ENCODE measurements at regions not wholly inside any gene's neighbourhood (a gene's known extent, or its start where the extent isn't known, plus 50 kb on each side); places are given as distances from the start of the nearest gene placed in this dataset.
"Not testable (repeated sequence)": the region's sequence is repeated elsewhere in the genome, so short reads cannot be mapped to it uniquely, and the experiment has no call there.

- DNase-seq (ENCODE audit: low read depth in 2 of 2), result no peak
Observed at GRCh38 chr10:107546284-107546683, 381.8 kb upstream of the SORCS1 start.

DNA sequence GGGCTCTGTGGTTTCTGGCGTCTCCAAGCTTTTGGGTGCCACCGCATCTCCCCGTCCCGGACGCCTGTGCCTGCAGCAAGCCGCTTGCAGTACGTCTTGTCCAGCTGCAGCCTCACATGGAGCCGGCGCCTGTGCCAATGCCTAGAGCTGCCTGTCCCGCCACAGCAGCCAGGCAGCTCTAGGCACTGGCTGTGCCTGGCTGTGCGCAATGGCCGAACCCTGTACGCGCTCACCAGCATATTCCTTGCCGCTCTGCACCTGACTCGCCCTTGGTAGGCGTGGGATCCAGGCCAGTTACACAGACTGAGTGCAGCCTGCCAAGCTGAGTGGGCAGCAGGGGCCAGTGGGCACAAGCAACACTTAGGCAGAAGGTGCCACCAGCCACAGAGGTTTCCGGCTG lies 381.2 kb upstream of the SORCS1 start:
- DNase-seq (ENCODE audit: low read depth in 2 of 2), result no peak

DNA sequence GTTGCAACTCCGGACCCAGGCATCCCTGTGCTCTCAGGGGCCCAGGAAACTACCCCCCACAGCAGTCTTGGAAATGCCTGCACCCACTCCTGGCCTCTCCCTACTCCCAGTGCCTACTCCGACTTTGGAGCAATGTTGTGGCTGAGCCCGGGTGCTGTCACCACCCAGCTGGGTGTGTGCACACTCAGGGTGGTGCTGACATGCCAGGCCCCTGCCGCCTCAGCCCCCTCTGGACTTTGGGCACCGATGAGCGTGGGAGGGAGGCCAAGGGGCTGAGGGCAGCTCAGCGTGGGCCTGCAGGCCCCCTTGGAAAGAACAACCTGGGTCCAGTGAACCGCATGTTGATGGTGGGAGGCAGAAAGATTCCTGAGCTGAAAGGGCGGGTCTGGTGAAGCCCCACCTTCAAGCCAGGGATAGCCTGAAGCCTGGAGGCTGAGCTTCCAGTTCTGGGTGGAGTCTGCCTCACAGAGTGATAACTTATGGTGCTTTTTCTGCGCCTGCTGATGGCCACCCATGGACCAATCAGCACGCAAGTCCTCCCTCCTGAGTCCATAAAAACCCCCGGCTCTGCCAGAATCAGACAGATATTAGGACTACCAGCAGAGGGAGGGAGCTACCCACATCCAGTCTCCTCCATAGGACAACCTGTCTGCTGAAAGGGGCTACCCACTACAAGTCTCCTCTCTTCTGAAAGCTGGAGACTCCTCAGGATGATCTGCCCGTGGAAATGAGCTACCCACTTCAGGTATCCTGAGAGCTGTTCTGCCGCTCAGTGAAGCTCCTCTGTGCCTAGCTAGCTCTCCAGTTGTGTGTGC lies 380.4 kb upstream of the SORCS1 start:
- no peak for DNase-seq (ENCODE audit: low read depth in 2 of 2)

DNA sequence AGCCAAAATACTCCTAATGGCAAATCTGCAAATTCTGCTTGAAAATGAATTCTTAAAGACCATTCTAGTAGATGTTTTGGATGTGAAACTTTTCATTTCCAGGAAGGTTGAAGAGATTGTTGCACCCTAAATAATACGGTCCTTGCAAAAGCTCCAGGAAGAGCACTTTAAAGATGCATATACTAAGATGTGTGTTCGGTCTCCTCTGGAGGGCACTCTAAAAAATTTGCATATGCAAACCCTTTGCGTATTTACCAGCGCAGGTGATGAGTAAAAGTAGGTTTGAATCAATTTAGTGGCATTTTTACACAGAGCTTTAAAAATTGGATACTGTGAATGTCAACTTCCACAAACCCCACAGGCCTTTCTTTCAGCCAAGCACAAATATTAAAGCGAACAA lies 378.1 kb upstream of the SORCS1 start:
- no peak for DNase-seq (ENCODE audit: low read depth in 2 of 2)

DNA sequence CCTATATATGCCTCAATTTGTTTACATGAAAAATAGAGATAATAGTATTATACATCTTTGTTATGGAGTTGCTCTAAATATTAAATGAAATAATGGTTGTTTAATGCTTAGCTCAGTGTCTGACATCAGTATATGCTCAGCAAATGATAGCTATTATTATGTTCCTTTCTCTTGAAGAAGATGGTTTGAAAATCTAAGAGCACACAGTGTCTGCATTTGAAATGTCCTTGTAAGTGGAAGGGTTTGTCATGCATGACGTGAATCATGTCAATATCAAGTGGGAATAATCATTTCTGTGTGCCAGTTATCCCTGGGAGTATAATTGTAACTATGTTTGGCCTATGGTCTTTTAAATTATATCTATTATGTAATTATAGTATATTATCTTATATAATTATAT lies 377.5 kb upstream of the SORCS1 start:
- DNase-seq (ENCODE audit: low read depth in 2 of 2), result no peak

DNA sequence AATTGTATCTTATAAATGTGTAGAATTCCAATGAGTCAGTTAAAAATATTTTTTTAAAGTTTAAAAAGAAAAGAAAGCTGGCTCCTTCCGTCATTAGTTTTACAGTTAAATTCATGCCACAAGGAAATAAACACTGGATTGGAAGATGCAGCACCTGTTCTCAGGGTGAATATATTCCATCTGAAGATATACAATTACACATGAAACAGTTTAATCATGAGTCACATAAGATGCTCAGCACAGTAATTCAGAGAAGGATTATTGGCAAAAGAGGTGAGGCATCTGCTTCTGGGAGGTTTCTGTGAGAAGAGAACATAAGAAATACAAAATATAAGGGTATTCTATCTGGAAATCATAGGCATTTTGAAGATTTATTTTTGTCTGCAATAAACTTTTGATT lies 376.5 kb upstream of the SORCS1 start:
- no peak for DNase-seq (ENCODE audit: low read depth in 2 of 2)

- no peak for DNase-seq (ENCODE audit: low read depth in 2 of 2)
Observed at GRCh38 chr10:107529350-107529749, 364.8 kb upstream of the SORCS1 start.

DNA sequence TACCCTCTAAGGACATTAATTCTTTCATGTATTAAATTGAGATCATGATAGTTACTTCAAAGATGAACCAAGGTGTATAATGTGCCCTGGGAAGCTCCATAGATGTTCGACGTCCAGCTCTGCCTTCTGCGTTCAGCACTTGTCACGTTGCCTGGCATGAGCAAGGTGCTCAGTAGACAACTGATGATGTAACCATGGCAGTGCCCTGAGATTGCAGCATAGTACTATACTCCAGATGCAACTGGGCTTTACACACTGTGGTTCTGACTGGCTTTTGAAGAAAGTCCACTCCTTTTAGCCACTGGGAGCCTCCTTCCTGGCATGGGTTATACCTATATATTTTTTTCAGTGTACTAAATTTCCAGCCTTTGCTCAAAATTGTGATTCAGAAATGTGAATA lies 355.8 kb upstream of the SORCS1 start:
- DNase-seq (ENCODE audit: low read depth in 2 of 2), result no peak

DNA sequence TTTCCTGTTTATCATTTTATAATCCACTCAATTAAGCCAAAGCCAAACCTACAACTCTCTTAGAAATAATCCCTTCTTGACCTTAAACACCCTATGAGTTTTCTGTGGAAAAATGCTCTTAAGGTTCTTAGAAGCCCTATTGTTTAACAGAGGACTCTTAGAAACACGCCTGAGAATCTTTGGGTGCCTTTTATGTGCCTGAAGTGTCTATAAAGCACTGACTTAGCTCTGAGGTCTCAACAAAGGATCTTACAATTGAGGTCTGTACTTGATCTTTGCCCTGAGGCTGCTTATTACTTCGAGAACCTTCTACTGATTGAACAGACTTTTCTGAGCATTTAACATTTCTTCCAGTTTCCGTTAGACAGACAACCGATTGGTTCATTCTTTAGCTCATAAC lies 353.3 kb upstream of the SORCS1 start:
- no peak for DNase-seq (ENCODE audit: low read depth in 2 of 2)

GRCh38 chr10:107516349-107516748 lies 351.8 kb upstream of the SORCS1 start:
- no peak for DNase-seq (ENCODE audit: low read depth in 2 of 2)

DNA sequence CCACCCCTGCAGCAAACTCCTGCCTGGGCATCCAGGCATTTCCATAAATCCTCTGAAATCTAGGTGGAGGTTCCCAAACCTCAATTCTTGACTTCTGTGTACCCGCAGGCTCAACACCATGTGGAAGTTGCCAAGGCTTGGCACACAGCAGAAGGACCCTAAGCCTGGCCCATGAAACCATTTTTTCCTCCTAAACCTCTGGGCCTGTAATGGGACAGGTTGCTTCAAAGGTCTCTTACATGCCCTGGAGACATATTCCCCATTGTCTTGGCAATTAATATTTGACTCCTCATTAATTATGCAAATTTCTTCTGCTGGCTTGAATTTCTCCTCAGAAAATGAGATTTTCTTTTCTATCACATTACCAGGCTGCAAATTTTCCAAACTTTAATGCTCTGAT lies 339.5 kb upstream of the SORCS1 start:
- DNase-seq (ENCODE audit: low read depth in 2 of 2), result not testable (repeated sequence)

DNA sequence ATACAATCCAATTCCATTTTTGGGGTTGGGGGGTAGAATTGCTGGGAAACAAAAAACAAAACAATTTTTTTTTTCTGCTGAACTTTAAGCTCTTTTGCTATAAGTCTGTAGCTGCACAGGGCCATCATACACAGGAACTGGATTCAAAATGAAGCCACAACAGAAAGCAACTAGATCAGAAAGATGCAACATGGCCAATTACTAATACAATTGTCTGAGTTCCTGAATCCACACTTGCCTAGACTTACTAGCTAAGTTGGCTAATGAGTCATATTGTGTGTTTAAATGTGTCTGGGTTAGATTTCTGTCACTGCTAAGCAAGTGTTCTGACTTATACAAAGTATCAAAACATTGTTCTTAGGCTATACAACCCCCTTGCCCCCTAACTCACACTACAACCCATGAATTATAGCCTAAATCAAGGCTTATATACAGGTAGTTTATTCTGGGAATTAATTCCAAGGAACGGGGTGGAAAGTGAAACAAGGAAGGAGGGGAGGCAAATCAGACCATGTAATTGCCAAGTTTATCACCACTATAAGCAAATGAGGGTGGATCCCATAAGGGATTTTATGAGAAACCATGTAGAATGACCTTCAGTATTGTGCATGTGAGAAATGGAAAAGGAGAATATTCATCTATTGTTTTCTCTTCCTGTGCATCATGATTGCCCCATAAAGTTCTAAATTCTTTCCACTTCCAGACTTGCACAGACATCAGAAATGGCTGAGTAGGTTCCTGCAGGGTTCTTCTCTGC lies 337.9 kb upstream of the SORCS1 start:
- no peak for DNase-seq (ENCODE audit: low read depth in 2 of 2)

DNA sequence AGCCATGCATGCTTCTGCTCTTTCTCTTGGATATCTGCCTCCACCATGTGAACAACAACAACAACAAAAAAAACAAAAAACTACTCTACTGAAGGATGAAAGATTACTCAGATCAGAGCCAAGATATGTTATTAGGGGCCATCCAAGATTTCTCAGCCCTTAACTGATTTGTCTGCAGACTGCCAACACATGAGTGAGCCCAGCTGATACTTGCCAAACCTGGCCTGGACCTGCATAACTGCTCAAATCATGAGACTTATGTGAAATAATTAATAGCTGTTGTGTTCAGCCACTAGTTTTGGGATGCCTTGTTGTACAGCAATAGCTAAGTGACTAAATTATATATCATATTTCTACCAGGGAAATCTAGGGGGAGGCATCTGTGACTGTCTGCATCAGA lies 334.5 kb upstream of the SORCS1 start:
- no peak for DNase-seq (ENCODE audit: low read depth in 2 of 2)

GRCh38 chr10:107497024-107497423 lies 332.5 kb upstream of the SORCS1 start:
- DNase-seq (ENCODE audit: low read depth in 2 of 2), result no peak

DNA sequence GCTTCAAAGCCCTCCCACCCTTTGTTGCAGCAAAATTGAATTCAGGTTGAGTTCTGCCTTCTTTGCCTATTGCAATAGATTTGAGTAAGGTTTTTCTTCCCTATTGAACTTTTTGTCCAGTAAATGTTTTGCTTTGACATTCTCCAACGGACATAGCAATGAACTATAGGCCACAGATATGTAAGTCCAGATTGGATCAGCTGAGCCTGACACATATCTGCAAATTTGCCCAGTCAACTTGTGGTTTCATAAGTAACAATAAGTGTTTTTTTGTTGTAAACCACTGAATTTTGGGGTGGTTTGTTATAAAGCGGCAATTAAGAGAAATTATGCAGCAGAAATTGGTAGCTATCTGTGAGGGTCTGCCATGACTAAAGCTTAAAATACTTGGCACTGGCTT lies 332.1 kb upstream of the SORCS1 start:
- DNase-seq (ENCODE audit: low read depth in 2 of 2), result no peak

GRCh38 chr10:107492389-107492788 lies 327.9 kb upstream of the SORCS1 start:
- no peak for DNase-seq (ENCODE audit: low read depth in 2 of 2)

- DNase-seq (ENCODE audit: low read depth in 2 of 2), result no peak
Observed at GRCh38 chr10:107490389-107490788, 325.9 kb upstream of the SORCS1 start.

GRCh38 chr10:107487284-107487683 lies 322.8 kb upstream of the SORCS1 start:
- DNase-seq (ENCODE audit: low read depth in 2 of 2), result no peak

- no peak for DNase-seq (ENCODE audit: low read depth in 2 of 2)
Observed at GRCh38 chr10:107485019-107485418, 320.5 kb upstream of the SORCS1 start.

DNA sequence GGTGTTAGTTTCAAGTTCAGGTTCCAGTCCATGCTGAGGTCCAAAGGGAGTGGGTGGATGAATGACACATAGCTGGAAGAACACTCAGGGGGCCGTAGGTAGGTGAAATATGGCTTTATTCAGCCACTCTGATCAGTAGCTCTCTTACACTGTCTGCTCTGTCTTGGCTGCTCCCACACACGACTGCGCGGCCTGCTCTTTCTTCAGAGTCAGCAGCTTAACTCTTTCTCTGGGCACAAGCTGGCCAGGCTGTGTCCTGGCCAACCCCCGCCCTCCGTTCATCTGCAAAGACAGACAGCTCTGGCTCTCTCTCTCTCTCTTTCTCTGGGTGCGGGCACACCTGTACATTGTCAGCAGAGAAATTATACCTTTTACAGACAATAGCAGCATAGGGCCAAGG lies 317.4 kb upstream of the SORCS1 start:
- no peak for DNase-seq (ENCODE audit: low read depth in 2 of 2)

DNA sequence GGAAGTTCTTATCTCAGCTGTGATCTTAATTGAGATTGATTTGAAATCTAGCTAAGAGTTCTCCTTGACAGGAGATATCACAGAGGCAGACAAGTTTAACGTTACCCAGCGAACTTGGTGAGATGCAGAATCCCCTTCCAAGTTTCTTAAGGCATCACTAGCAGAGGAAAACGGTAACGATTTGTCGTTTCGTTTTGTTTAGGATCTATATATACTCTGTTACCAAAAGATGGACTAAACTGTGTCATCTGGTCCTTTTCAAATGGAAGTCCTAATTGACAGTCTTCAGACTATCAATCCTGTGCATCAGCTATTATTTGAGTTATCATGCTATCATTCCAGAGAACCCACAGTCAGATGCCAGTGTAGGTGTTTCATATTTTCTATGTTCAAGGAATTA lies 316.7 kb upstream of the SORCS1 start:
- no peak for DNase-seq (ENCODE audit: low read depth in 2 of 2)

- no peak for DNase-seq (ENCODE audit: low read depth in 2 of 2)
Observed at GRCh38 chr10:107480781-107481180, 316.3 kb upstream of the SORCS1 start.

DNA sequence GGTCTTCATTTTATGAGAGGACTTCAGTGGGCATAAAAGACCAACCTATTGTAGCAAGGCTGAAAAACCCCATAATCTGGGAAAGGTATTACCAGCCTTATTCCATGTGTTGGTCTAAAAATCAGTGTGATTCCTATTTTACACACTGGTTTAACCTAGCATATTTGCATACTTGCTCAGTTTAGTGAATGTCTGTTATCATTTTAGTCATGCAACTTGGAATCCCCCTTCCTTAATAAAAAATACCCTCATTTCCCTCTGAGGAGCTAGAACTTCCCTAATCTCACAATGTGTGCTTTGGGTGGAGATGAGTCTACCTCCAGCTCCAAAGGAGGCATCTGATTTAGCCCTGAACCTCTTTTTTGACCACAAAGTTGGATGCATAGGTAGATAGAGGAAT lies 312.8 kb upstream of the SORCS1 start:
- DNase-seq (ENCODE audit: low read depth in 2 of 2), result no peak
